ENCODE measurements at regions not wholly inside any gene's neighbourhood (a gene's known extent, or its start where the extent isn't known, plus 50 kb on each side); places are given as distances from the start of the nearest gene placed in this dataset.

GRCh38 chr7:46220066-46220630 is 299.1 kb upstream of the IGFBP3 start:
- Mint-ChIP-seq H3K27me3 (no peaks in the 10 kb centered on the region), H3K36me3 (ENCODE audit: low read depth) (no peaks in the 10 kb centered on the region), H3K4me1 (ENCODE audit: low read depth) (no peaks in the 10 kb centered on the region), H3K4me3 (no peak overlapping the region), H3K27ac (no peak overlapping the region), H3K9me3 (no peaks in the 10 kb centered on the region)
- TF ChIP-seq CTCF (IDR thresholded peaks at IDR 0.05) = no peak
- no peak for ATAC-seq
- no peak for DNase-seq
- CTCF ChIA-PET = no interaction called here
- POLR2A ChIA-PET = no interaction called here
- intact Hi-C loops (cut with micrococcal nuclease) = no loop called here

GRCh38 chr7:46218461-46219200 is 297.6 kb upstream of the IGFBP3 start:
- ChIA-PET POLR2A (no interaction called here), CTCF (no interaction called here)
- intact Hi-C loops (cut with micrococcal nuclease) = no loop called here

GRCh38 chr7:46215987-46216567 is 295.0 kb upstream of the IGFBP3 start:
- Mint-ChIP-seq H3K4me3 (no peak overlapping the region), H3K9me3 (no peaks in the 10 kb centered on the region), H3K36me3 (ENCODE audit: low read depth) (no peaks in the 10 kb centered on the region), H3K4me1 (ENCODE audit: low read depth) (no peaks in the 10 kb centered on the region), H3K27ac (no peak overlapping the region), H3K27me3 (no peaks in the 10 kb centered on the region)
- ATAC-seq (no peak), DNase-seq (no peak)
- CTCF ChIA-PET = no interaction called here
- intact Hi-C loops (cut with micrococcal nuclease) = no loop called here
- TF ChIP-seq CTCF (IDR thresholded peaks at IDR 0.05) = no peak
- POLR2A ChIA-PET = no interaction called here

More at GRCh38 chr7:46218461-46219200, 297.6 kb upstream of the IGFBP3 start:
- Mint-ChIP-seq H3K36me3 (ENCODE audit: low read depth) (no peaks in the 10 kb centered on the region), H3K9me3 (no peaks in the 10 kb centered on the region), H3K4me3 (no peak overlapping the region), H3K27ac (no peak overlapping the region), H3K27me3 (no peaks in the 10 kb centered on the region), H3K4me1 (ENCODE audit: low read depth) (no peaks in the 10 kb centered on the region)
- no peak for TF ChIP-seq CTCF (IDR thresholded peaks at IDR 0.05)
- ATAC-seq (no peak), DNase-seq (no peak)

DNA sequence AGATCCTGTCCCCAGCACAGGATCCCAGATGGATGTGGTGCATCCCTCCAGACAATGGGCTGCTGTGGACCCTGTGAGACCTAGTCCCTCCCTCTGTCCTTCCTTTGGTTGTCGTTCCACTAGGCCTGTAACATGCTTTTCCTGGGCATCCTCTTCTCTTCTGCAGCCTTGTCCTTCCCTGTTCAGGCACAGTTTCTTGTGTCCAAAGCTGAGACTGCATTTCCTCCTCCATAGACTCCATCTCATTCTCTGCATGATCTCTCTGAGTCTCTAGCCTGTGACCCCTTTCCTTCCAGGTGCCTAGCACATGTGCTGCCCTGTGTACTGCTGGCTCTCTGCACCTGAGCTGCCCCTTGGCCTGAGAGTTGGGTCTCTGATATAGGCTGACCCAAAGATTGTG is 293.5 kb upstream of the IGFBP3 start:
- no peaks in the 10 kb centered on the region for H3K27me3 Mint-ChIP-seq
- H3K4me1 Mint-ChIP-seq (ENCODE audit: low read depth) = no peaks in the 10 kb centered on the region
- ChIA-PET POLR2A (no interaction called here), CTCF (interaction anchor here (1.0 kb wide), 1 partner anchor 292 kb away, joined by 3 read pairs; no protein-coding TSS in a partner anchor)
- TF ChIP-seq CTCF (IDR thresholded peaks at IDR 0.05) = no peak
- no peak overlapping the region for H3K27ac Mint-ChIP-seq
- DNase-seq = no peak
- intact Hi-C loops (cut with micrococcal nuclease) = no loop called here
- no peaks in the 10 kb centered on the region for H3K36me3 Mint-ChIP-seq (ENCODE audit: low read depth)
- H3K9me3 Mint-ChIP-seq = no peaks in the 10 kb centered on the region
- ATAC-seq = no peak
- H3K4me3 Mint-ChIP-seq = no peak overlapping the region

DNA sequence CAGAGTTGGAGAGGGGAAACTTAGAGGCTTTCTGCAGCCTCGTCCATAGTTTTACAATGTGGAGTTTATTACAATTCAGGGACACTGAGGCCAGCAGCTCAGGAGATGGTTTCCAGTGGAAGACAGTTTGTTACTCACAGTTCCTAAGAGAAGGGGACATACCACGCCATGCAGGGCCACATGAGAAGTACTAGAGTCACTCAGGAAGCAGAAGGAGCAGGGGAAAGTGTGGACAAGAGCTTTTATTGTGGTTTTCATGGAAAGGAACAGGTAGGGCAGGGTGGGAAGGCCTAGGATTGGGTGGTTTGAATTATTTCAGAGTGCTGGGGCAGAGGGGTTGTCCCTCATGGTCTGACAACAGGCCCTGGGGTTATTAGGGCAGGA is 292.1 kb upstream of the IGFBP3 start:
- Mint-ChIP-seq H3K27ac (no peak overlapping the region), H3K36me3 (ENCODE audit: low read depth) (no peaks in the 10 kb centered on the region), H3K27me3 (no peaks in the 10 kb centered on the region), H3K4me3 (no peak overlapping the region), H3K4me1 (ENCODE audit: low read depth) (no peaks in the 10 kb centered on the region), H3K9me3 (no peaks in the 10 kb centered on the region)
- no peak for DNase-seq
- no peak for ATAC-seq
- intact Hi-C loops (cut with micrococcal nuclease) = no loop called here
- POLR2A ChIA-PET = no interaction called here
- CTCF ChIA-PET = no interaction called here
- TF ChIP-seq CTCF (IDR thresholded peaks at IDR 0.05) = no peak
